ENCODE measurements at regions not wholly inside any gene's neighbourhood (a gene's known extent, or its start where the extent isn't known, plus 50 kb on each side); places are given as distances from the start of the nearest gene placed in this dataset.
A peak's percentile ranks its signal among the peaks of the same experiment; 100 is the strongest.

DNA sequence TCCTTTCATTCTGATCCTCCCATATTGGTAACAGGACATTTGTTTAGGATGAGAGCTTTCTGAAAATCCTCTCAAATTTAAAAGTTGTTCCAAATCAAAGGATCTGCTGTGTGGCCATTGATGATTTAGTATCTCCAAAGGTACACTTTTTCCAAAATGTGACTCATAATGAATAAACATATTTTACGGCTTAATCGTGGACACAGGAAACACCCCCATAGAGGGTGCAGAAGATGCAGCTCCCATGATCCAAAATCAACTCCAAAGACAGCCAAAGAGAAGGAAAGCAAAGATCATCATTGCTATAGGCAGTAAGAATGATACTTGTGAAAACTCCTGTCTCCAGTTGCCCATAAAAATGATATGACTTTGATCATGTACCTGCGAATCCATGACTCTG, 239.7 kb downstream of the PIK3R1 start:
- no peak for TF ChIP-seq POLR2A (IDR thresholded peaks at IDR 0.05)
- no peak for TF ChIP-seq EP300 (IDR thresholded peaks at IDR 0.05; ENCODE audit: low read depth)
- no peak for TF ChIP-seq POLR2AphosphoS5 (IDR thresholded peaks at IDR 0.05)
- no peak for TF ChIP-seq CTCF (IDR thresholded peaks at IDR 0.05)
- peaks cover 0 to 17% (median 3%) of the 10 kb centered on the region in 4 donors for H3K4me1 ChIP-seq
- no peaks in the 10 kb centered on the region for H3K27me3 ChIP-seq
- H3K4me3 ChIP-seq: no peak overlapping the region
- H3K27ac ChIP-seq: no peak overlapping the region
- H3K9me3 ChIP-seq: no peaks in the 10 kb centered on the region
- no peak for DNase-seq
- no peaks in the 10 kb centered on the region for H3K36me3 ChIP-seq
- intact Hi-C loops (cut with DNase I; ENCODE audit: low total_unique reads): no loop called here
- in situ Hi-C loops (cut with MboI; ENCODE audit: low pct_ligation_motif_present in 1 of 4, low pct_unique_long_range_greater_than_20kb in 1 of 4, low sequenced_read_pairs in 3 of 4): loop anchor here (5.0 to 25.0 kb wide), 3 partner anchors 168 to 1218 kb away; no protein-coding TSS in a partner anchor
- 68 to 84% methylated on average over 3 of the region's 3 CpGs for WGBS, 2 donors (ENCODE audit: low coverage in 1 of 2)

DNA sequence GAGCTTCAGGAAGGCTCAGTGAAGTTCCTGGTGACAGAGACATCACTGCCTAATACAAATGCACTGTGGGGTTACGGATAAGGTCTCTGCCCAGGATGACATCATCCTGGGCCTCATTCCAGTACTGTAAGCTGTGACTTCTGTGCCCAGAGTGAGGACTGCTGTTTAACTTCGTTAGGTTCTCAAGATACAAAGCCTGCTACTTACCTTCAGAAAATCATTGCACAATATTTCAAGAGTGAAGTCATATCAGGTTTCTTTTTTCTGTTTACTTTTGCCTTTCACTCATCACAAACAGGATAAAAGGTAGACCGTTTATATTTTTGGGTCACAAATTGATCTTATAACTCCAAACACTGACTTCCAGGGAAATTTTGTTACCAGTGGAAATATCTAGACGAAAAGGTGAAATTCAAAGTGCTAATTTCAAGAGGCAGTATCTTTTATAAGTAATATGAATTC, 241.2 kb downstream of the PIK3R1 start:
- peak; percentile 25 for DNase-seq
- Histone ChIP-seq H3K9me3 (no peaks in the 10 kb centered on the region), H3K36me3 (no peaks in the 10 kb centered on the region), H3K27ac (peak overlapping the region in 2 of 4 donors; percentile 6 to 21), H3K4me3 (no peak overlapping the region), H3K4me1 (peaks cover 0 to 19% (median 3%) of the 10 kb centered on the region in 4 donors), H3K27me3 (no peaks in the 10 kb centered on the region)
- intact Hi-C loops (cut with DNase I; ENCODE audit: low total_unique reads): no loop called here
- TF ChIP-seq CTCF (IDR thresholded peaks at IDR 0.05) (no peak), POLR2AphosphoS5 (IDR thresholded peaks at IDR 0.05) (peak in 1 of 3 donors; percentile 15)
- in situ Hi-C loops (cut with MboI; ENCODE audit: low pct_ligation_motif_present in 1 of 4, low pct_unique_long_range_greater_than_20kb in 1 of 4, low sequenced_read_pairs in 3 of 4): loop anchor here (5.0 to 25.0 kb wide), 3 partner anchors 169 to 1219 kb away; no protein-coding TSS in a partner anchor
- WGBS, 2 donors (ENCODE audit: low coverage in 1 of 2): 25 to 30% methylated on average over 3 to 4 of the region's 4 CpGs

- no peak for TF ChIP-seq CTCF (IDR thresholded peaks at IDR 0.05)
- TF ChIP-seq POLR2AphosphoS5 (IDR thresholded peaks at IDR 0.05): no peak
- no peak for TF ChIP-seq EP300 (IDR thresholded peaks at IDR 0.05; ENCODE audit: low read depth)
- TF ChIP-seq POLR2A (IDR thresholded peaks at IDR 0.05): no peak
- DNase-seq: no peak
- WGBS, 2 donors (ENCODE audit: low coverage in 1 of 2): 93 to 97% methylated on average over 6 to 8 of the region's 8 CpGs
Measured at GRCh38 chr5:68457285-68457684, 241.7 kb downstream of the PIK3R1 start.

DNA sequence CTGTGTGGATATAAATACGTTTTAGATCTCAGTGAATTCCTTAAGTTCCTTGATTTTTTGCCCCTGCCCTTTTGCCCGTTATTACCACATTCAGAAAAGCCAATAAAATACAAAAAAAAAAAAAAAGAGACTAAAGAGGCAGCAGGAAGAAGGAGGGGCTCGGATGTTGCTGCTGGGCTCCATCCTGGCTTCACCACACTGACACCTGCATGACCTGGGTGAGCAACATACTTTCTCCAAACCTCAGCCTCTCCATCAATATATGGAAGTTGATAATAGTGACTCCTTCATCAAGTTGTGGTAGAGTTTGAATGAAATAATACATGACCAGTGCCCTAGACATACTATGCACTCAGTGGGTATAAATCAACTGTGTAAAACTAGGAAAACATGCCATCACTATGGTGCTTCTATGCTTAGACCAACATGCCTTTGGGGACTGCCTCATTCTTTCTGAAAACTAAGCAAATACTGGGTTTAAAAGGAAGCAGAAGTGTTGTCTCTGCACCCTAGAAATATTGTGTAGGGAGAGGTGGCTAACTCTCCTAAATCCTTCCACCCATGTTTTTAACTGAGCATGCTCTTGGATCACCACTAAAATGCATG, 243.0 kb downstream of the PIK3R1 start:
- H3K27ac ChIP-seq: no peak overlapping the region
- in situ Hi-C loops (cut with MboI; ENCODE audit: low pct_ligation_motif_present in 1 of 4, low pct_unique_long_range_greater_than_20kb in 1 of 4, low sequenced_read_pairs in 3 of 4): loop anchor here (5.0 to 25.0 kb wide), 3 partner anchors 171 to 1221 kb away; no protein-coding TSS in a partner anchor
- intact Hi-C loops (cut with DNase I; ENCODE audit: low total_unique reads): no loop called here

More at GRCh38 chr5:68457285-68457684, 241.7 kb downstream of the PIK3R1 start:
- H3K4me3 ChIP-seq: no peak overlapping the region
- H3K4me1 ChIP-seq: peaks cover 0 to 19% (median 3%) of the 10 kb centered on the region in 4 donors
- H3K27me3 ChIP-seq: no peaks in the 10 kb centered on the region
- intact Hi-C loops (cut with DNase I; ENCODE audit: low total_unique reads) (no loop called here), in situ Hi-C loops (cut with MboI; ENCODE audit: low pct_ligation_motif_present in 1 of 4, low pct_unique_long_range_greater_than_20kb in 1 of 4, low sequenced_read_pairs in 3 of 4) (loop anchor here (5.0 to 25.0 kb wide), 3 partner anchors 170 to 1220 kb away; no protein-coding TSS in a partner anchor)
- H3K9me3 ChIP-seq: no peaks in the 10 kb centered on the region
- no peak overlapping the region for H3K27ac ChIP-seq
- H3K36me3 ChIP-seq: no peaks in the 10 kb centered on the region

More for the DNA sequence above, 243.0 kb downstream of the PIK3R1 start:
- H3K4me3 ChIP-seq: no peak overlapping the region
- TF ChIP-seq POLR2AphosphoS5 (IDR thresholded peaks at IDR 0.05): no peak
- TF ChIP-seq POLR2A (IDR thresholded peaks at IDR 0.05): no peak
- TF ChIP-seq CTCF (IDR thresholded peaks at IDR 0.05): no peak
- TF ChIP-seq EP300 (IDR thresholded peaks at IDR 0.05; ENCODE audit: low read depth): no peak
- H3K4me1 ChIP-seq: peaks cover 0 to 19% (median 3%) of the 10 kb centered on the region in 4 donors
- DNase-seq: no peak
- no peaks in the 10 kb centered on the region for H3K9me3 ChIP-seq
- no peaks in the 10 kb centered on the region for H3K27me3 ChIP-seq
- H3K36me3 ChIP-seq: no peaks in the 10 kb centered on the region
- WGBS, 2 donors (ENCODE audit: low coverage in 1 of 2): 74 to 75% methylated on average over 3 of the region's 3 CpGs

Data from transverse colon (tissue), 4 donors.